GM12878 (cell line): ENCODE measurements at regions not wholly inside any gene's neighbourhood (a gene's known extent, or its start where the extent isn't known, plus 50 kb on each side); places are given as distances from the start of the nearest gene placed in this dataset.

ENCODE experiments used
- ATAC-seq: fragments of 200-7000 bp; cut with Tn5 transposase; 3 replicates; pipeline ENCODE4 v1.9.1; 2020; ENCODE audit warnings: mild to moderate bottlenecking, moderate library complexity
- BruUV-seq: library from RNA; stranded (reverse); fragments of 400-500 nt; replicated peaks from 2 replicates; lab custom pipeline; 2021; lab: Mats Ljungman, UMichigan
- CTCF ChIA-PET: fragments of 300-600 bp; sonication (Branson Sonifier 250); formaldehyde crosslinking; extraction: SDS; loops from one replicate; lab custom pipeline; 2021; ENCODE audit warnings: inconsistent platforms; lab: Yijun Ruan, JAX
- POLR2A ChIA-PET: fragments of 350-600 bp; formaldehyde crosslinking; extraction: SDS; loops from one replicate; lab custom pipeline; 2021; ENCODE audit warnings: inconsistent platforms; lab: Charles Lee
- RAD21 ChIA-PET: fragments of 300-600 bp; sonication (Branson Sonifier 250); formaldehyde crosslinking; loops from one replicate; lab custom pipeline; 2023; ENCODE audit warnings: antibody characterized with exemption; ENCODE audit not compliant: unreplicated experiment; lab: Charles Lee
- SMC1A ChIA-PET: fragments of 300-600 bp; sonication (Branson Sonifier 250); formaldehyde crosslinking; loops from one replicate; lab custom pipeline; 2023; ENCODE audit not compliant: unreplicated experiment, uncharacterized antibody; lab: Charles Lee
- DNase-seq: peaks from one replicate; pipeline ENCODE4 v3.0.0-alpha.2; 2011; ENCODE audit warnings: low read depth, low spot score
- FAIRE-seq: peaks from 3 replicates; lab custom pipeline; 2011; peaks lifted over from hg19 to GRCh38; lab: Jason Lieb, UNC
- H2AFZ ChIP-seq: 2 replicates; pipeline ENCODE4 v1.6.0; 2011; ENCODE audit warnings: low read depth, low read length, control low read depth; ENCODE audit not compliant: control insufficient read depth
- H3K27ac ChIP-seq: 2 replicates; pipeline ENCODE4 v1.5.1; 2011; ENCODE audit warnings: control low read depth; ENCODE audit not compliant: control insufficient read depth, insufficient read depth
- H3K27me3 ChIP-seq, 2 experiments: replicated peaks in 1 of 2; 2 replicates each; pipeline versions ENCODE4 v1.6.0 to v1.6.1; 2011; ENCODE audit warnings: low read length in 1 of 2; ENCODE audit not compliant: control insufficient read depth in 2 of 2, insufficient read depth in 2 of 2
- H3K36me3 ChIP-seq, 2 experiments: 2 replicates each; pipeline ENCODE4 v1.5.1; 2011; ENCODE audit warnings: low read length in 1 of 2; ENCODE audit not compliant: control insufficient read depth in 2 of 2, insufficient read depth in 2 of 2
- H3K4me1 ChIP-seq: 2 replicates; pipeline ENCODE4 v1.6.1; 2011; ENCODE audit warnings: mild to moderate bottlenecking, low read length, moderate library complexity, mixed read lengths; ENCODE audit not compliant: control insufficient read depth, insufficient read depth
- H3K4me2 ChIP-seq: 2 replicates; pipeline ENCODE4 v1.6.0; 2011; ENCODE audit warnings: control low read depth; ENCODE audit not compliant: control insufficient read depth, insufficient read depth
- H3K4me3 ChIP-seq: fragments of 200-600 bp; sonication (generic); 2 replicates; pipeline ENCODE4 v1.5.1; 2016
- H3K79me2 ChIP-seq: 2 replicates; pipeline ENCODE4 v1.6.0; 2011; ENCODE audit warnings: low read length; ENCODE audit not compliant: control insufficient read depth, insufficient read depth
- H3K9ac ChIP-seq: 2 replicates; pipeline ENCODE4 v1.8.0; 2011; ENCODE audit warnings: low read length, control low read depth, mixed read lengths; ENCODE audit not compliant: control insufficient read depth, insufficient read depth
- H3K9me3 ChIP-seq: replicated peaks from 3 replicates; pipeline ENCODE4 v1.5.1; 2011; ENCODE audit warnings: mild to moderate bottlenecking, low read length; ENCODE audit not compliant: control insufficient read depth, insufficient read depth
- H4K20me1 ChIP-seq: 2 replicates; pipeline ENCODE4 v1.6.0; 2011; ENCODE audit not compliant: control insufficient read depth, insufficient read depth
- ASH2L ChIP-seq: fragments of 300-600, 200-600 bp; sonication (generic); IDR thresholded peaks from 2 replicates; pipeline ENCODE4 v1.6.1; 2017; ENCODE audit warnings: low read depth, mild to moderate bottlenecking, borderline replicate concordance
- BCLAF1 ChIP-seq: fragments of 450-650 bp; IDR thresholded peaks from 2 replicates; pipeline ENCODE4 v1.6.1; 2017; ENCODE audit warnings: antibody characterized with exemption, mild to moderate bottlenecking, moderate library complexity
- CHD4 ChIP-seq: fragments of 200-600 bp; sonication (generic); IDR thresholded peaks from 2 replicates; pipeline ENCODE4 v1.6.1; 2016; ENCODE audit warnings: mild to moderate bottlenecking
- CREM ChIP-seq: IDR thresholded peaks from 2 replicates; pipeline ENCODE4 v1.6.1; 2014; ENCODE audit warnings: antibody characterized with exemption, low read depth
- DPF2 ChIP-seq: fragments of 450-650 bp; IDR thresholded peaks from 2 replicates; pipeline ENCODE4 v1.6.1; 2017; ENCODE audit warnings: mild to moderate bottlenecking
- HDGF ChIP-seq: fragments of 450-650 bp; IDR thresholded peaks from 2 replicates; pipeline ENCODE4 v1.6.1; 2016; ENCODE audit warnings: antibody characterized with exemption
- NFXL1 ChIP-seq: fragments of 450-650 bp; IDR thresholded peaks from 2 replicates; pipeline ENCODE4 v1.6.1; 2017; ENCODE audit warnings: antibody characterized with exemption, mild to moderate bottlenecking, borderline replicate concordance
- POLR2A ChIP-seq: IDR thresholded peaks from 2 replicates; pipeline ENCODE4 v1.6.1; 2011; ENCODE audit warnings: low read depth, mild to moderate bottlenecking, low read length
- TCF12 ChIP-seq: IDR thresholded peaks from 2 replicates; pipeline ENCODE4 v1.6.1; 2011; ENCODE audit warnings: low read depth, mild to moderate bottlenecking, low read length
- WRNIP1 ChIP-seq: IDR thresholded peaks from 2 replicates; pipeline ENCODE4 v1.6.1; 2011; ENCODE audit warnings: low read depth, low read length, improper control_type of control experiment, borderline replicate concordance
- ZBTB33 ChIP-seq: fragments of 450-650 bp; IDR thresholded peaks from 2 replicates; pipeline ENCODE4 v1.6.1; 2017; ENCODE audit warnings: mild to moderate bottlenecking
- ZNF622 ChIP-seq: fragments of 450-650 bp; IDR thresholded peaks from 2 replicates; pipeline ENCODE4 v1.6.1; 2017; ENCODE audit warnings: mild to moderate bottlenecking, inconsistent platforms
- ZSCAN29 ChIP-seq: fragments of 450-650 bp; IDR thresholded peaks from 2 replicates; pipeline ENCODE4 v1.6.1; 2017; ENCODE audit warnings: mild to moderate bottlenecking, moderate library complexity
- WGBS: methylation state at CpG from one replicate; pipeline ENCODE4 v1.1.6; 2016; ENCODE audit warnings: low lambda C conversion rate; ENCODE audit not compliant: insufficient replicate concordance, insufficient coverage; ENCODE audit errors: missing lambda C conversion rate; 5-methylcytosine and 5-hydroxymethylcytosine counted together
- in situ Hi-C: fragments of 300-500 bp; cut with MboI; formaldehyde crosslinking; loops from 9 replicates; pipeline ENCODE4 v1.14.3; 2018; ENCODE audit warnings: mixed read lengths
- intact Hi-C: fragments of 100-400 bp; cut with micrococcal nuclease; formaldehyde crosslinking; loops from one replicate; pipeline ENCODE4 v1.14.2; 2022; ENCODE audit not compliant: unreplicated experiment
- TF ChIP-seq, protein P1 (sequence below): fragments of 450-650 bp; IDR thresholded peaks from 2 replicates; pipeline ENCODE4 v1.6.1; 2017; ENCODE audit warnings: borderline replicate concordance

DNA sequence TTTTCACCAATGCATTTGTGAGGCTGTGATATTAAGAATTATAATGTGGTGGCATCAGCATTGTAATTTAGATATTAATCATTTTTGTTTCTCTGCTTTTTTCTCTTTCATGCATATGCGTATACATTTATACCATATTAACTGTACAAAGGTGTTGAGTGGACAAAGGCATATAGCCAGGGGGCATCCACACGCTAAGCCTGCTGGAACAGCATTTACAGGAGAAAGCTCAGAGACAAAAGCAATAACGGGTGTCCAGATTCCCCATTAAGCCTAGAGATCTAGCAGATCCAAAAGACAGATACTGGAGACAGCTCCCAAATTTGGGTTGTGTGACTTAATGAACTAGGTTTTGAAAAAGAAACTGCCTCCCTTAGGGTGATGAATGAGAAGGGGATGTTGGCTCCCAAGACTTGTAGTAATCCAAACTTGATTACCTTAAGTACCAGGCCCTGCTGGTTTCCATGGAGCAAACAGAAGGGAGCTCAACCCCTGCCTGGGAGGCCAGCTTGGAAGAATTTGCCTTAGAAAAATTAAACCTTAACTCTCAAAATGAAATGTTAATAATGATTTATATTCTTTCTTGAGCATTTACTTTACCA is 181.9 kb downstream of the SLC6A15 start:
- Histone ChIP-seq H4K20me1 (no peaks in the 10 kb centered on the region), H2AFZ (no peak overlapping the region), H3K79me2 (no peaks in the 10 kb centered on the region), H3K27ac (no peak overlapping the region), H3K4me3 (no peak overlapping the region), H3K36me3 (no peaks in the 10 kb centered on the region)
- BruUV-seq = no TSS peak
- intact Hi-C loops = no loop called here
- CTCF ChIA-PET = no interaction called here
- no peak for ATAC-seq
- TF ChIP-seq ZBTB33 (no peak), ZNF622 (no peak), CREM (no peak)
- TF ChIP-seq, all 136 proteins: peak for 0
- H3K9ac ChIP-seq = no peak overlapping the region
- H3K9me3 ChIP-seq = no peaks in the 10 kb centered on the region
- no peaks in the 10 kb centered on the region for H3K27me3 ChIP-seq
- FAIRE-seq (no peak), DNase-seq (no peak)
- no peaks in the 10 kb centered on the region for H3K4me1 ChIP-seq
- POLR2A ChIA-PET = no interaction called here
- in situ Hi-C loops = no loop called here
- WGBS = 35% methylated on average over 3 of the region's 3 CpGs
- H3K4me2 ChIP-seq = no peak overlapping the region
- SMC1A ChIA-PET = interaction anchor here (0.8 to 1.2 kb wide), 2 partner anchors 13 to 326 kb away, joined by 3 read pairs; no protein-coding TSS in a partner anchor
- RAD21 ChIA-PET = interaction anchor here (1.6 kb wide), 1 partner anchor 113 kb away, joined by 3 read pairs; no protein-coding TSS in a partner anchor

DNA sequence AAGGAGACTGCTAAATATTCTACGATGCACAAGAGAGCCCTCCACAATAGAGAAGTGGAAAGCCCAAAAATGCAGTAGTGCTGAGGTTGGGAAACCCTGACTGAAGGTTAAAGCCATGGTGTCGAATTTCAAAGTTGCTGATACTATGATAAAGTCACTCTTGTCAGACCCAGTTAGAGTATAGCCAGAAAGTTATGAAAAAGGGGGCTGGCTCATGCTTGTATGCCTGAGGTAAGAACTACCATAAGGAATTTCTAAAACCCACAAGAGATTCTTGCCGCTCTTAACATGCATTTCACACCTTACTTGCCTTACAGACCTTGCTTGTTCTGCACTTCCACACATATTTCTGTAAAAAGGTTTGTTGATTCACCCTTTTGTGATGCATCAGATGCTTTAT is 184.6 kb downstream of the SLC6A15 start:
- Histone ChIP-seq H3K4me3 (no peak overlapping the region), H3K9ac (no peak overlapping the region), H3K27ac (no peak overlapping the region), H3K27me3 (no peaks in the 10 kb centered on the region), H3K79me2 (no peaks in the 10 kb centered on the region), H3K4me2 (no peak overlapping the region), H2AFZ (no peak overlapping the region), H4K20me1 (no peaks in the 10 kb centered on the region), H3K4me1 (no peaks in the 10 kb centered on the region), H3K36me3 (no peaks in the 10 kb centered on the region), H3K9me3 (no peaks in the 10 kb centered on the region)
- POLR2A ChIA-PET = no interaction called here
- DNase-seq = no peak
- SMC1A ChIA-PET = no interaction called here
- intact Hi-C loops (no loop called here), in situ Hi-C loops (no loop called here)
- no peak for FAIRE-seq
- no TSS peak for BruUV-seq
- CTCF ChIA-PET = no interaction called here
- ATAC-seq = no peak
- RAD21 ChIA-PET = no interaction called here
- 0% methylated on average over 3 of the region's 3 CpGs for WGBS
- no peak for TF ChIP-seq NFXL1
- TF ChIP-seq BCLAF1 = no peak
- TF ChIP-seq CHD4 = no peak
- no peak for TF ChIP-seq POLR2A
- no peak for TF ChIP-seq ASH2L
- no peak for TF ChIP-seq TCF12
- no peak for TF ChIP-seq DPF2
- TF ChIP-seq HDGF = no peak
- TF ChIP-seq, protein P1, sequence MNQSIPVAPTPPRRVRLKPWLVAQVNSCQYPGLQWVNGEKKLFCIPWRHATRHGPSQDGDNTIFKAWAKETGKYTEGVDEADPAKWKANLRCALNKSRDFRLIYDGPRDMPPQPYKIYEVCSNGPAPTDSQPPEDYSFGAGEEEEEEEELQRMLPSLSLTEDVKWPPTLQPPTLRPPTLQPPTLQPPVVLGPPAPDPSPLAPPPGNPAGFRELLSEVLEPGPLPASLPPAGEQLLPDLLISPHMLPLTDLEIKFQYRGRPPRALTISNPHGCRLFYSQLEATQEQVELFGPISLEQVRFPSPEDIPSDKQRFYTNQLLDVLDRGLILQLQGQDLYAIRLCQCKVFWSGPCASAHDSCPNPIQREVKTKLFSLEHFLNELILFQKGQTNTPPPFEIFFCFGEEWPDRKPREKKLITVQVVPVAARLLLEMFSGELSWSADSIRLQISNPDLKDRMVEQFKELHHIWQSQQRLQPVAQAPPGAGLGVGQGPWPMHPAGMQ = no peak
- TF ChIP-seq WRNIP1 = no peak
- no peak for TF ChIP-seq ZSCAN29
